ENCODE measurements at regions not wholly inside any gene's neighbourhood (a gene's known extent, or its start where the extent isn't known, plus 50 kb on each side); places are given as distances from the start of the nearest gene placed in this dataset.

- DNase-seq (no peak), ATAC-seq (replicated peaks) (no peak)
- H3K36me3 Mint-ChIP-seq, result no peaks in the 10 kb centered on the region
- no peaks in the 10 kb centered on the region for H3K4me1 Mint-ChIP-seq
- H3K9me3 Mint-ChIP-seq, result no peaks in the 10 kb centered on the region
- H3K27ac Mint-ChIP-seq, result no peak overlapping the region
- peaks cover 14 to 15% of the 10 kb centered on the region in 2 donors for H3K27me3 Mint-ChIP-seq
- no peak overlapping the region for H3K4me3 Mint-ChIP-seq
These were observed 401.9 kb downstream of the HRH4 start for GRCh38 chr18:24862201-24862816.

DNA sequence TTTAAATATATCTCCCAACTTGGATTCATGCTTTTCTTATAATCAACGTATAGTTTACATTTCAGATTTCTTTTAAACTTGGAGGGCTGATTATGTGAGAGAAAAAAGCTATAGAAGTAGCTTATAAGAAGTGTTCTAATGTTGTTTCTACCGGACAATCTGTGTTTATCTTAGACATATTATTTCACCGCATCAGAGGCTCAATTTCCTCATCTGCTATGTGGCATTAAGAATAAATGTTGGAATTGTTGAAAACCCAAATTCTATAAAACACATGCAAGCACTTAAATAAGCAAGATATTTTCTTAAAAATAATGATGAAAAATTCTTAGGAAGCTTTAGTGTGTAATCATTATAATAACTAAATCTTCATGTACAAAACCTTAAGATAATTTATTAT is 407.9 kb downstream of the HRH4 start:
- H3K4me1 Mint-ChIP-seq, result no peaks in the 10 kb centered on the region

GRCh38 chr18:24868760-24869237 is 408.4 kb downstream of the HRH4 start:
- ATAC-seq (replicated peaks) (no peak), DNase-seq (no peak)

More for the DNA sequence above, 407.9 kb downstream of the HRH4 start:
- Mint-ChIP-seq H3K27ac (no peak overlapping the region), H3K4me3 (no peak overlapping the region), H3K9me3 (no peaks in the 10 kb centered on the region), H3K36me3 (no peaks in the 10 kb centered on the region), H3K27me3 (peaks cover 17 to 18% of the 10 kb centered on the region in 2 donors)
- DNase-seq (no peak), ATAC-seq (replicated peaks) (no peak)

DNA sequence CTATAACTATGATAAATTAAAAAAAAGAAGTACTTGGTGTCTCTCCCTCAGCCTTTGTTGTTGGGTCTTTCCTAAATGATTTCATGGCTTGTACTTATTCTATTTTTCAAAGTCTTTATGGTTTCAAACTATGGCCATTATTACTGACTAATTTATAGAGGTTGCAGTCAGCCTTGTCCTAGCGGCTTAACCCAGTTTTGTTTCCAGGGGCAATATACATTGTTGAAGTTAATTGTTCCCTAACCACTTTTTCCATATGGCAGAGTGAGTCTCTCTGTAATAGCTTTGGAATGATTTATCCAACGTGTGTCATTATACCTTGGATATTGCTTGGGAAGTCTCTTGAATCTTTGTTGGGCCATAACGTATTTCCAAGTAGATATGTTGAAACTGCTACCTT is 408.8 kb downstream of the HRH4 start:
- DNase-seq (no peak), ATAC-seq (replicated peaks) (no peak)
- H3K4me3 Mint-ChIP-seq, result no peak overlapping the region
- H3K27me3 Mint-ChIP-seq, result peaks cover 22 to 25% of the 10 kb centered on the region in 2 donors
- no peaks in the 10 kb centered on the region for H3K36me3 Mint-ChIP-seq
- no peaks in the 10 kb centered on the region for H3K9me3 Mint-ChIP-seq
- H3K4me1 Mint-ChIP-seq, result no peaks in the 10 kb centered on the region
- no peak overlapping the region for H3K27ac Mint-ChIP-seq

More at GRCh38 chr18:24868760-24869237, 408.4 kb downstream of the HRH4 start:
- Mint-ChIP-seq H3K4me3 (no peak overlapping the region), H3K4me1 (no peaks in the 10 kb centered on the region), H3K27me3 (peaks cover 19 to 22% of the 10 kb centered on the region in 2 donors), H3K9me3 (no peaks in the 10 kb centered on the region), H3K36me3 (no peaks in the 10 kb centered on the region), H3K27ac (no peak overlapping the region)

- no peak for DNase-seq
- Mint-ChIP-seq H3K36me3 (no peaks in the 10 kb centered on the region), H3K4me1 (peaks cover 4 to 11% of the 10 kb centered on the region in 2 donors), H3K27ac (no peak overlapping the region), H3K27me3 (peaks cover 19 to 28% of the 10 kb centered on the region in 2 donors), H3K4me3 (no peak overlapping the region), H3K9me3 (peaks cover 0 to 2% of the 10 kb centered on the region in 2 donors)
- ATAC-seq (replicated peaks), result no peak
These were observed 414.8 kb downstream of the HRH4 start for GRCh38 chr18:24875286-24875685.

DNA sequence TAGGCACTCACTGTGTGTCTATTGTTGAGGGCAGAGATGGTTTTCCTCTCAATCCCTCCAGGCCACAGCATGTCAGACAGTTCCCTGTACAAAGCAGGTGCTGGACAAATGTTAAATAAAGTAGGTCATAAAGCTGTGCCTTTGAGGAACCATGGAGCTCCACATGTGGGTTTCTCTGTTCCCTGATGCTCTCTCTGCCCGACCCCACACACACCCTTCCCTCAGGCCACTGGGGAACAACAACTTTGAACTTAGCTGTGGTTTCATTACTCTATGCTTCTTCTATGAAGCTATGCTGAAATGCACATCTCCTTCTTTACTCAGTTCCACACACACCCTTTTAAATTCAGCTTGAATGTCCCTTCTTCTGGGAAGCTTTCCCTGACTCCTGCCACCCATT is 415.3 kb downstream of the HRH4 start:
- no peak overlapping the region for H3K4me3 Mint-ChIP-seq

DNA sequence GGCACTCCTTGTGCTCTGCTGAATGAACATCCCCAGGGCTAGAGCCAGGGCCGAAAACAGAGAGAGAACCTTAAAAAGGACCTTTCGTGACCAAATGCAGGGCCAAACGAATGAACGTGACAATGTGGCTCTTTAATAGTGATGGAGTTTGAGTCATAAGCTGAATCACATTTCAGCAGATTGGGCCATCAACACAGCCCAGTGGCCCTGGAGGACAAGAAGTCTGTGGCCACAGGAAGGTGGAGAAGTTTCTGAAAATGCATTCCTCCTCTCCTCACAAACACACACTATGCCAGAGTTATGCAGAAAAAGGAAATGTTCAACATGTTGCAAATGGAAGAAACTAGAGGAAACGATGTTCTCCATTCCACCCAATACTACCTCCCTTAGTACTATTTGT is 415.8 kb downstream of the HRH4 start:
- no peak overlapping the region for H3K27ac Mint-ChIP-seq
- H3K9me3 Mint-ChIP-seq, result peaks cover 0 to 2% of the 10 kb centered on the region in 2 donors
- ATAC-seq (replicated peaks) (no peak), DNase-seq (no peak)
- H3K4me3 Mint-ChIP-seq, result no peak overlapping the region
- peaks cover 14 to 21% of the 10 kb centered on the region in 2 donors for H3K27me3 Mint-ChIP-seq
- no peaks in the 10 kb centered on the region for H3K36me3 Mint-ChIP-seq
- peaks cover 4 to 16% of the 10 kb centered on the region in 2 donors for H3K4me1 Mint-ChIP-seq

More for the DNA sequence above, 415.3 kb downstream of the HRH4 start:
- Mint-ChIP-seq H3K27ac (no peak overlapping the region), H3K27me3 (peaks cover 17 to 25% of the 10 kb centered on the region in 2 donors), H3K36me3 (no peaks in the 10 kb centered on the region), H3K4me1 (peaks cover 4 to 16% of the 10 kb centered on the region in 2 donors), H3K9me3 (peaks cover 0 to 2% of the 10 kb centered on the region in 2 donors)
- ATAC-seq (replicated peaks) (peak; percentile 41 to 48), DNase-seq (no peak)

DNA sequence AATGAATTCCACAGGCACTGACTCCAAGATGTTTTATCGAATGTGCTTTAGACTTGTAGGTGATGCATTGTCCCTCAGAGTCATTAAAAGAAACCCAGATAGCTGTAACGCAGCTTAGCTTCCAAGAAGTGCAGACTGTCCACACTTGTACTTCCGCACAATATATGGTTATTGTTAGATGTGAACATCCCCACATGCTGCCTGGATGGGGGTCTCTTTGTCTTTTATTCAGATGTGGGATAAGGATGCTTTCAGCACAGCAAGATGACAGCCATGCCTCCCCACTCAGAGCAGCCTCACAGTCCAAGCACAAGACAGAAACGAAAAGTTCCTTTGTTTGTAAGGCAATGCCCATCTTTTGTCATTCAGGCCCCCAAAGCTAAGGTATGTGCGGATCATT is 416.6 kb downstream of the HRH4 start:
- no peak for DNase-seq
- Mint-ChIP-seq H3K4me3 (no peak overlapping the region), H3K36me3 (no peaks in the 10 kb centered on the region)

GRCh38 chr18:24877546-24877945 is 417.1 kb downstream of the HRH4 start:
- Mint-ChIP-seq H3K27ac (no peak overlapping the region), H3K4me1 (peaks cover 4 to 16% of the 10 kb centered on the region in 2 donors), H3K4me3 (no peak overlapping the region), H3K36me3 (no peaks in the 10 kb centered on the region), H3K27me3 (peaks cover 14 to 20% of the 10 kb centered on the region in 2 donors), H3K9me3 (peaks cover 0 to 2% of the 10 kb centered on the region in 2 donors)
- DNase-seq (no peak), ATAC-seq (replicated peaks) (no peak)

More for the DNA sequence above, 416.6 kb downstream of the HRH4 start:
- Mint-ChIP-seq H3K27me3 (peaks cover 14 to 21% of the 10 kb centered on the region in 2 donors), H3K4me1 (peaks cover 4 to 16% of the 10 kb centered on the region in 2 donors), H3K27ac (no peak overlapping the region), H3K9me3 (peaks cover 0 to 2% of the 10 kb centered on the region in 2 donors)
- no peak for ATAC-seq (replicated peaks)

- peak; percentile 62 to 66 for ATAC-seq (replicated peaks)
- Mint-ChIP-seq H3K27me3 (peaks cover 14 to 15% of the 10 kb centered on the region in 2 donors), H3K36me3 (no peaks in the 10 kb centered on the region), H3K9me3 (peaks cover 0 to 2% of the 10 kb centered on the region in 2 donors), H3K4me1 (peaks cover 4 to 16% of the 10 kb centered on the region in 2 donors), H3K27ac (no peak overlapping the region), H3K4me3 (no peak overlapping the region)
- DNase-seq, result peak; percentile 5
These were observed 417.9 kb downstream of the HRH4 start for GRCh38 chr18:24878289-24878688.

DNA sequence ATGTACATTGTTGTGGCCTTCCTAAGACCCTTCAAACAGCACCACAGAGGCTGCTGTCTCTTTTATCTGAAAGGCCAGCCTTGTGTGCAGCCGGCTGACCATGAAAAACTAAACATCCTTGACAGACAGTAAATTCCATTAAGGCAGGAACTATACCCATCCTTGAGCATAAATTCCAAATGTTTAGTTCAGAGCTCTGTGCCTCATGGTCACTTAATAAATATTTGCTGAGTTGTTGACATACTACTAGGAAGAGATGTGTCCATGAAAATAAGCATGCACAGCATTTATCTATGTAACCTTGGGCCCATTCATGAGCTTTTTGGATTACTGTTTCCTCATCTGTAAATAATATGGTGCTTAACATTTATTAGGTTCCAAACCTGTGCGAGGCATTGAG is 424.8 kb downstream of the HRH4 start:
- no peaks in the 10 kb centered on the region for H3K9me3 Mint-ChIP-seq
- H3K36me3 Mint-ChIP-seq, result no peaks in the 10 kb centered on the region
- no peak for ATAC-seq (replicated peaks)
- H3K4me1 Mint-ChIP-seq, result peaks cover 0 to 6% of the 10 kb centered on the region in 2 donors
- DNase-seq, result no peak
- no peak overlapping the region for H3K27ac Mint-ChIP-seq
- peaks cover 0 to 1% of the 10 kb centered on the region in 2 donors for H3K27me3 Mint-ChIP-seq
- no peak overlapping the region for H3K4me3 Mint-ChIP-seq

GRCh38 chr18:24894880-24895279 is 434.4 kb downstream of the HRH4 start:
- ATAC-seq (replicated peaks) (no peak), DNase-seq (no peak)
- no peak overlapping the region for H3K4me3 Mint-ChIP-seq
- H3K27me3 Mint-ChIP-seq, result peaks cover 13 to 15% of the 10 kb centered on the region in 2 donors
- H3K36me3 Mint-ChIP-seq, result peaks cover 0 to 2% of the 10 kb centered on the region in 2 donors
- no peak overlapping the region for H3K27ac Mint-ChIP-seq
- H3K9me3 Mint-ChIP-seq, result peaks cover 2 to 4% of the 10 kb centered on the region in 2 donors
- H3K4me1 Mint-ChIP-seq, result no peaks in the 10 kb centered on the region

- no peaks in the 10 kb centered on the region for H3K4me1 Mint-ChIP-seq
- peaks cover 21 to 23% of the 10 kb centered on the region in 2 donors for H3K27me3 Mint-ChIP-seq
- no peak for ATAC-seq (replicated peaks)
- no peak overlapping the region for H3K27ac Mint-ChIP-seq
- DNase-seq, result no peak
- H3K36me3 Mint-ChIP-seq, result peaks cover 5% of the 10 kb centered on the region in 2 donors
- H3K9me3 Mint-ChIP-seq, result peaks cover 2 to 10% of the 10 kb centered on the region in 2 donors
- no peak overlapping the region for H3K4me3 Mint-ChIP-seq
These were observed 437.0 kb downstream of the HRH4 start for GRCh38 chr18:24897461-24897860.

DNA sequence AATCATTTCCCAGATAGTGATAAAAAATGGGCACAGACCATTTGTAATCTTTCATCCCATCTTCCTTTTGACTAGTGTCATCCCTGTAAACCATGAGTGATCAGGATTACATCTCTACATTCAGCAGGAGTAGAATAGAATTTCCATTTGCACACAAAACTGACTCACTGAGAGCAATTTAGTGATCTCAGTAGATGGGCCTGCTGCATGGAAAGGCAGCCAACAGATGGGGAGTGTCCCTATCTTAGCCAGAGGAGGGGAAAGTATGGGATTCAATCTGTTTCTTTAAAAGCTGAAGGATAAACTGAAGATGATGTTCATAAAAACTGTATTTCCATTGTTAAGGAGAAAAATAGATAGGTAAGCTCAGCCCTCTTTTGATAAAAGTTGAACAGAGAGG is 441.7 kb downstream of the ZNF521 start:
- Mint-ChIP-seq H3K27me3 (peaks cover 0 to 3% of the 10 kb centered on the region in 2 donors), H3K4me3 (no peak overlapping the region), H3K9me3 (peaks cover 10 to 14% of the 10 kb centered on the region in 2 donors), H3K4me1 (peaks cover 4 to 9% of the 10 kb centered on the region in 2 donors), H3K27ac (no peak overlapping the region), H3K36me3 (no peaks in the 10 kb centered on the region)
- ATAC-seq (replicated peaks) (no peak), DNase-seq (no peak)

- H3K4me3 Mint-ChIP-seq, result no peak overlapping the region
- H3K4me1 Mint-ChIP-seq, result peaks cover 9 to 16% of the 10 kb centered on the region in 2 donors
- no peak for DNase-seq
- H3K27me3 Mint-ChIP-seq, result peaks cover 0 to 12% of the 10 kb centered on the region in 2 donors
- no peaks in the 10 kb centered on the region for H3K36me3 Mint-ChIP-seq
- no peaks in the 10 kb centered on the region for H3K9me3 Mint-ChIP-seq
- no peak for ATAC-seq (replicated peaks)
- no peak overlapping the region for H3K27ac Mint-ChIP-seq
These were observed 438.3 kb downstream of the ZNF521 start for GRCh38 chr18:24913507-24914170.
